ENCODE measurements at regions not wholly inside any gene's neighbourhood (a gene's known extent, or its start where the extent isn't known, plus 50 kb on each side); places are given as distances from the start of the nearest gene placed in this dataset.

DNA sequence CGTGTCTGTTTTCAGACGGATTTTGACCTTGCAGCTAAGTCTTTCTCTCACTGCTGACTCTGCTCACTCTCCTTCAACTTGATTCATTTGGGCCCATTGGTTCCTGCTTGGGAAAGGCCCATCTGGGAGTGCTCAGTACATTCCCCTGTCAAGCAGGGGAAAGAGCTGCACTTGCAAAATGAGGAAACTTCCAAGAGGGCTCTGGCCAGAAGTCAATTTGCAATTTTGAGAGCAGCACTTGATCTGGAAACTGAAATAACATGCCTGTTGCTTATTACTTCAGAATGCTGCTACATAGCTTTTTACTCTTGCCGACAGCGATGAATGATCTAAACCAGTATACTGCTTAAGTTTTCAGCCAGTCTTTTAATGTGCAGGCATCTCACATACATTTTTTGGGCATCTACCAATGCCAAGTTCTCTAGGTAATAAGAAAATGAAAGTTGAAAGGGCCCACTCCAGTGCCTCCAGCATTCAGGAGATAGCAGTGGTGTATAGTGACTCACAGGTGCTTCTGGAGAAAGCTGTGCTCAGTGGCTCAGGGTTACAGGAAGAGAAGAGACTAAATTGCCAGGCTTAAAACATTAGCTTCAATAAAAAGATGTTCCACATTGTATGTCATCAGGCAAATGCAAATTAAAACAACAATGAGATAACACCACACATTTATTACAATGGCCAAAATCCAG is 70.1 kb upstream of the RORA start:
- H2BK5ac ChIP-seq (ENCODE audit: low read depth, low read length, poor library complexity, severe bottlenecking): no peak overlapping the region
- H3K4me2 ChIP-seq (ENCODE audit: low read depth, low read length): no peak overlapping the region
- intact Hi-C loops (cut with micrococcal nuclease) (no loop called here), in situ Hi-C loops (cut with MboI; ENCODE audit: low sequenced_read_pairs) (no loop called here), dilution Hi-C loops (cut with HindIII; ENCODE audit: low sequenced_read_pairs, unreplicated experiment) (no loop called here)
- H2AK5ac ChIP-seq (ENCODE audit: low read depth, low read length): no peak overlapping the region
- H3K4me3 ChIP-seq (ENCODE audit: insufficient read depth, low read depth, low read length): no peak overlapping the region
- H4K20me1 ChIP-seq (ENCODE audit: insufficient read depth, low read length): no peaks in the 10 kb centered on the region
- no peaks in the 10 kb centered on the region for H3K9me3 ChIP-seq (ENCODE audit: control insufficient read depth, insufficient read depth, low read length)
- H3K9ac ChIP-seq (ENCODE audit: low read depth, low read length): no peak overlapping the region
- no peak overlapping the region for H2BK15ac ChIP-seq (ENCODE audit: low read depth, low read length)
- no peak overlapping the region for H4K91ac ChIP-seq (ENCODE audit: insufficient read depth, low read depth, low read length)
- TF ChIP-seq BHLHE40 (IDR thresholded peaks at IDR 0.05; ENCODE audit: low read depth, low read length): no peak
- TF ChIP-seq, protein P1, sequence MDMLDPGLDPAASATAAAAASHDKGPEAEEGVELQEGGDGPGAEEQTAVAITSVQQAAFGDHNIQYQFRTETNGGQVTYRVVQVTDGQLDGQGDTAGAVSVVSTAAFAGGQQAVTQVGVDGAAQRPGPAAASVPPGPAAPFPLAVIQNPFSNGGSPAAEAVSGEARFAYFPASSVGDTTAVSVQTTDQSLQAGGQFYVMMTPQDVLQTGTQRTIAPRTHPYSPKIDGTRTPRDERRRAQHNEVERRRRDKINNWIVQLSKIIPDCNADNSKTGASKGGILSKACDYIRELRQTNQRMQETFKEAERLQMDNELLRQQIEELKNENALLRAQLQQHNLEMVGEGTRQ (IDR thresholded peaks at IDR 0.05; ENCODE audit: low read depth, low read length): no peak
- no peak for TF ChIP-seq MXI1 (IDR thresholded peaks at IDR 0.05; ENCODE audit: borderline replicate concordance, low read depth, low read length)
- TF ChIP-seq MAZ (IDR thresholded peaks at IDR 0.05; ENCODE audit: borderline replicate concordance, low read depth, low read length): no peak
- no peaks in the 10 kb centered on the region for H3K27me3 ChIP-seq (ENCODE audit: control insufficient read depth, insufficient read depth, low read length)
- ChIA-PET POLR2A (ENCODE audit: unreplicated experiment) (no interaction called here), CTCF (no interaction called here)
- H3K14ac ChIP-seq (replicated peaks; ENCODE audit: low read depth, low read length): no peak overlapping the region
- H4K5ac ChIP-seq (ENCODE audit: low read depth, low read length): no peak overlapping the region
- DNase-seq (no peak), ATAC-seq (ENCODE audit: low read depth) (no peak)
- no peak overlapping the region for H3K56ac ChIP-seq (ENCODE audit: extremely low read depth, insufficient read depth, low read length)
- no TSS peak for BruUV-seq (replicated peaks)
- H4K8ac ChIP-seq (ENCODE audit: low read depth in 2 of 2, low read length in 2 of 2): no peak overlapping the region
- H3K4me1 ChIP-seq (ENCODE audit: control insufficient read depth, insufficient read depth, low read length): no peaks in the 10 kb centered on the region
- H3K27ac ChIP-seq (ENCODE audit: insufficient read depth, low read length): no peak overlapping the region
- H3K36me3 ChIP-seq (ENCODE audit: control insufficient read depth, insufficient read depth, low read length): no peaks in the 10 kb centered on the region
- H3K23ac ChIP-seq (ENCODE audit: low read depth, low read length): no peak overlapping the region
- H2AFZ ChIP-seq (replicated peaks; ENCODE audit: low read length, poor library complexity): no peak overlapping the region
- H2BK120ac ChIP-seq (ENCODE audit: low read depth, low read length): no peak overlapping the region
- no peak overlapping the region for H2BK20ac ChIP-seq (ENCODE audit: low read depth, low read length)
- no peaks in the 10 kb centered on the region for H3K9me1 ChIP-seq (ENCODE audit: insufficient read depth, low read length)
- no peak overlapping the region for H3K4ac ChIP-seq (ENCODE audit: low read depth, low read length)
- H3K79me1 ChIP-seq (ENCODE audit: low read depth in 1 of 2, low read length in 2 of 2): no peaks in the 10 kb centered on the region
- H2AK9ac ChIP-seq (replicated peaks; ENCODE audit: low read depth, low read length, poor library complexity): no peak overlapping the region
- 10% methylated on average over 3 of the region's 4 CpGs; no CpG with 5 or more reads in 1 of the 2 experiments for WGBS, 2 experiments (ENCODE audit: extremely low coverage in 2 of 2, insufficient read length in 1 of 2)
- H3K18ac ChIP-seq (ENCODE audit: low read depth, low read length): no peak overlapping the region
